Left ventricle myocardium inferior (tissue), 1 donor: ENCODE measurements at regions not wholly inside any gene's neighbourhood (a gene's known extent, or its start where the extent isn't known, plus 50 kb on each side); places are given as distances from the start of the nearest gene placed in this dataset.

Experiments used
- DNase-seq: peaks from one replicate; pipeline ENCODE4 v3.0.0-alpha.2; 2020
- H3K27ac ChIP-seq: fragments of 200-600 bp; replicated peaks from 2 replicates; pipeline ENCODE4 v1.8.0; 2021
- H3K27me3 ChIP-seq: fragments of 200-600 bp; 2 replicates; pipeline ENCODE4 v1.8.0; 2021; ENCODE audit warnings: low read depth
- H3K36me3 ChIP-seq: fragments of 200-600 bp; 2 replicates; pipeline ENCODE4 v1.8.0; 2021
- H3K4me1 ChIP-seq: fragments of 200-600 bp; 2 replicates; pipeline ENCODE4 v1.8.0; 2021
- H3K4me3 ChIP-seq: fragments of 200-600 bp; 2 replicates; pipeline ENCODE4 v1.8.0; 2021; ENCODE audit warnings: mild to moderate bottlenecking, moderate library complexity
- H3K9me3 ChIP-seq: fragments of 200-600 bp; replicated peaks from 2 replicates; pipeline ENCODE4 v1.8.0; 2021
- intact Hi-C: fragments of 100-400 bp; cut with micrococcal nuclease; formaldehyde crosslinking; loops from one replicate; pipeline ENCODE4 v1.11.0; 2022
- TF ChIP-seq, protein P1 (sequence below): fragments of 200-600 bp; IDR thresholded peaks from 2 replicates; pipeline ENCODE4 v1.8.0; 2021; ENCODE audit warnings: antibody characterized with exemption, mild to moderate bottlenecking, borderline replicate concordance
- donor health status: DM: no; HTN: yes; CAD: no; lungs with severe emphysema.

DNA sequence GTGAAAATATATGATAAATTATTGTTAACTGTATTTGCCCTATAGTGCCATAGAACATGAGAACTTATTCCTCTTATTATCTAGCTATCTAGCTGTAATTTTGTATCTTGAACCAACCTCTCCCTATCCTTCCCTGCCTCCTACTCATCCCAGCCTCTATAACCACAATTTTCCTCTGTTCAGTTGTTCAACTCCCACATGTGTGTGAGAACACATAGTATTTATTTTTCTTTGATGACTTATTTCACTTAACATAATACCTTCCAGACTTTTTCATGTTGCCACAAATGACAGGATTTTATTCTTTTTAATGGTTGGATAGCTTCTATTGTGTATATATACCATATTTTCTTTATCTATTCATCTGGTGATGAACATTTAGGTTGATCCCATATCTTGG is 85.4 kb upstream of the SUCLG2 start:
- TF ChIP-seq, protein P1, sequence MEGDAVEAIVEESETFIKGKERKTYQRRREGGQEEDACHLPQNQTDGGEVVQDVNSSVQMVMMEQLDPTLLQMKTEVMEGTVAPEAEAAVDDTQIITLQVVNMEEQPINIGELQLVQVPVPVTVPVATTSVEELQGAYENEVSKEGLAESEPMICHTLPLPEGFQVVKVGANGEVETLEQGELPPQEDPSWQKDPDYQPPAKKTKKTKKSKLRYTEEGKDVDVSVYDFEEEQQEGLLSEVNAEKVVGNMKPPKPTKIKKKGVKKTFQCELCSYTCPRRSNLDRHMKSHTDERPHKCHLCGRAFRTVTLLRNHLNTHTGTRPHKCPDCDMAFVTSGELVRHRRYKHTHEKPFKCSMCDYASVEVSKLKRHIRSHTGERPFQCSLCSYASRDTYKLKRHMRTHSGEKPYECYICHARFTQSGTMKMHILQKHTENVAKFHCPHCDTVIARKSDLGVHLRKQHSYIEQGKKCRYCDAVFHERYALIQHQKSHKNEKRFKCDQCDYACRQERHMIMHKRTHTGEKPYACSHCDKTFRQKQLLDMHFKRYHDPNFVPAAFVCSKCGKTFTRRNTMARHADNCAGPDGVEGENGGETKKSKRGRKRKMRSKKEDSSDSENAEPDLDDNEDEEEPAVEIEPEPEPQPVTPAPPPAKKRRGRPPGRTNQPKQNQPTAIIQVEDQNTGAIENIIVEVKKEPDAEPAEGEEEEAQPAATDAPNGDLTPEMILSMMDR: no peak
- no peak for DNase-seq
- Histone ChIP-seq H3K27me3 (no peaks in the 10 kb centered on the region), H3K4me1 (no peaks in the 10 kb centered on the region), H3K4me3 (no peak overlapping the region), H3K9me3 (peaks cover 19% of the 10 kb centered on the region), H3K36me3 (no peaks in the 10 kb centered on the region), H3K27ac (no peak overlapping the region)
- intact Hi-C loops: no loop called here

DNA sequence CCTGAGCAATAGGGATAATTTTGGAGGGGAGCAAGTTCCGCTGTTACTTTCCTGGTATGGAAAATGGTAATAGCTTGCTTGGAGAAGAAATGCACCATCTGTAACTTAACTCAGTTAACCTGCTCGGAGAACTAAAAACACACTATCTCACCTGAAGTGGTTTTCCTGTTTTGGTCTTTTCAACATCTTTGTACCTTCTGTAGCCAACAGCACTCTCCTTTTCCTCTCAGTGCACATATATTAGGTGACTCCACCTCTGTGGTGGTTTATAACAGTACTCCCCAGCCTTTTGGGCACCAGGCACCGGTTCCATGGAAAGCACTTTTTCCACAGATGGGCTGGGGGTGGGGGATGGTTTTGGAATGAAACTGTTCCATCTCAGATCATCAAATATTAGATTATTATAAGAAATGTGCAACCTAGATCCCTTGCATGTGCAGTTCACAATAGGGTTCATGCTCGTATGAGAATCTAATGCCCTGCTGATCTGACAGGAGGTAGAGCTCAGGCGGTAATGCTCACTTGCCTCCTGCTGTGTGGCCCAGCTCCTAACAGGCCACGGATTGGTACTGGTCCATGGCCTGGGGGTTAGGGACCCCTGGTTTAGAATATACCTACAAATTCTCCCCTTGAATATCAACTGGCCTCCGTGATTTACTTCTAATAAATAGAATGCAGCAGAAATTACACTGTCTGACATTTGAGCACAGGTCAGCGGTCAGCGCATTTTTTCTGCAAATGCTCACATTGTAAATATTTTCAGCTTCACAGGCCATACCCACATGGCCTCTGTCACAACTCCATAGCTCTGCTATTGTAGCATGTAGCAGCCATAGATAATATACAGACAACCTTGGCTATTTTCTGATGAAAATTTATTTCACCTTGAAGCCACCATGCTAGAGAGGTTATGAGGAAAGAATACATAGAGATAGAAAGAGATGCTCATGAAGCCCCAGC is 83.8 kb upstream of the SUCLG2 start:
- TF ChIP-seq, protein P1: no peak
- Histone ChIP-seq H3K4me3 (no peak overlapping the region), H3K4me1 (no peaks in the 10 kb centered on the region), H3K27ac (no peak overlapping the region), H3K9me3 (peaks cover 19% of the 10 kb centered on the region), H3K36me3 (no peaks in the 10 kb centered on the region), H3K27me3 (no peaks in the 10 kb centered on the region)
- intact Hi-C loops: no loop called here
- no peak for DNase-seq

DNA sequence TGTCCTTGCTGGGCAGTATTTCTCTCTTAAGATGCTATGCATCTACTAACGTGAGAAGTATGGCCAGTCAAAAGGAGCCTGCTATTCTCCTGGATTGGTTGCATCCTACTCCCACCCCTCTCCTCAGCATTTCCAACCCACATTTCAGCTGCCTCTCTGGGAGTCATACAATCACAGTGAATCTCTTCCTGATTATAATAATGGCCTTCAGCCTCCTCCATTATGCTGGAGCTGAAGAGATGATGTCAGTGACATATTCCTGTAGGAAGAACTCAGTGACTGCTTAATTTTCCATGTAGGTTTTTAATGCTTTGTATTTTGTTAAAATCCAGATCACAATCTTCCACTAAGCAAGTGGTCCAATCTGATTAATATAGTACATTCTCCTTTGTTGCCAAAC is 82.7 kb upstream of the SUCLG2 start:
- no peaks in the 10 kb centered on the region for H3K4me1 ChIP-seq
- no peak overlapping the region for H3K4me3 ChIP-seq
- TF ChIP-seq, protein P1: no peak
- DNase-seq: no peak
- no peaks in the 10 kb centered on the region for H3K36me3 ChIP-seq
- no peak overlapping the region for H3K27ac ChIP-seq
- no peaks in the 10 kb centered on the region for H3K27me3 ChIP-seq
- peaks cover 13% of the 10 kb centered on the region for H3K9me3 ChIP-seq
- intact Hi-C loops: no loop called here

DNA sequence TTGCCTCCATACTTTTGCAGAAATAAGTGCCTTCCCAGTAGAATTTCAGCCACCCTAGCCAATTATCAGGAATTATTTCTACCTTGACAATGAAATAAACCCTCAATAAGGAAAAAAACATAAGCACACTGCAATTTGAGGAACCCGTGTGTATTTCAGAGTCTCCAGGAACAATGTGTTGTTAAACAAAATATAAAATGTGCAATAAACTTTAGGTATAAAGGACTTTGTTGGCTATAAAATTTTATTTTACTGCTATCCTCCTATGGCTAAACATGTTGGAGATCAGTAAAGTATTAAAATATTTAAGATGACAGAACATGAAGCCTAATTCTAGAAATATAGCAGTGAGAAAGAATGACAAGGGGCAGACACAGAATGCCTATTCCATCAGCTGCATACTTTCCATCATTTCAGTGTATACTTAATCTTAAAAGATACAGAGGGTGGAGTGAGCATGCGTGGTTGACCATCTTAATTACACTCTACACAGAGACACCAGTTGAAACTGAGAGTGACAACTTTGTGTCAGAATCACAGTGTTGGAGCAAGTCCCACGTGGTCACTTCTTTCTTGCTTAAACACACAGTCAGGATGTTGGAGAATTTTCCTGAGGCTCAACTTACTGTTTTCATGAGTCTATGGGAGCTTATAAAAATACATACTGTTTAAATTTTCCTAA is 79.0 kb upstream of the SUCLG2 start:
- intact Hi-C loops: no loop called here
- H3K4me3 ChIP-seq: no peak overlapping the region
- TF ChIP-seq, protein P1: no peak
- H3K36me3 ChIP-seq: no peaks in the 10 kb centered on the region
- H3K27ac ChIP-seq: no peak overlapping the region
- DNase-seq: no peak
- H3K4me1 ChIP-seq: no peaks in the 10 kb centered on the region
- no peaks in the 10 kb centered on the region for H3K27me3 ChIP-seq
- H3K9me3 ChIP-seq: no peaks in the 10 kb centered on the region

DNA sequence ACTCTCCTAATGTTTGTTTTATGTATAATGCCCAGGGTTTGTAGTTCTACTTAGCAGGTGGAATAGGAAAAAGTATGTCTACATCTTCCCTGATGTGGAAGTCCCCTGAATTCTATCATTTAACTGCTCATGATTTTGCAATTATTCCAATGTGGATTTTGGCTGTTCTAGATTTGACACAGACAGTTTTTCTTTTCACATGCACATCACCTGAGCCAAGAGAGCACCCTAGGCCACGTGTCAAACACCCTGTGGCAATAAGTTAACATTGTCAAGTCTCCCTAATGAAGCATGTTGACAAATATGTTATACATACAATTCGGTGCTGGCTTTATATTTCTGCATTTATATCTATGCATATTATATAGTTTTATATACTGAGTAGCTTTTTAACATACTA is 70.0 kb upstream of the SUCLG2 start:
- Histone ChIP-seq H3K4me3 (no peak overlapping the region), H3K27ac (no peak overlapping the region), H3K36me3 (no peaks in the 10 kb centered on the region), H3K27me3 (no peaks in the 10 kb centered on the region), H3K4me1 (no peaks in the 10 kb centered on the region), H3K9me3 (peaks cover 11% of the 10 kb centered on the region)
- no peak for DNase-seq
- intact Hi-C loops: no loop called here
- TF ChIP-seq, protein P1: no peak
